ENCODE measurements at regions not wholly inside any gene's neighbourhood (a gene's known extent, or its start where the extent isn't known, plus 50 kb on each side); places are given as distances from the start of the nearest gene placed in this dataset.

DNA sequence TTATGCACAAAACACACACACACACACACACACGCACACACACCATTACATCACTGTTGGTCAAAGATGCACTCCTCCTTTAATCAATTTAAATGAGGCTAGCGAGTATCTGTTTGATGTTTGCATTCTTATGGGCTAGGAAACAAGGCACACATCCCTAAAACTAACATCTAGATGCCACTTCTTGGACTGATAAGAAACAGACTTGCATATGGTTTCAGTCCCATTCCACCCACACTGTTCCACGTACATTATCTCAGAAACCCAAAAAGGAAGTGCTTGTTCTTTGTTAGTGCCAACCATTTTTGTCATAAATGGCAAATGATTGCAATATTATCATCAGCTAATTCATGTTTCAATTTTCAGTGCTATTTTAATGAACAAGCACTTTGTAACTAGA is 69.5 kb downstream of the CCR1 start:
- TF ChIP-seq, protein P1, sequence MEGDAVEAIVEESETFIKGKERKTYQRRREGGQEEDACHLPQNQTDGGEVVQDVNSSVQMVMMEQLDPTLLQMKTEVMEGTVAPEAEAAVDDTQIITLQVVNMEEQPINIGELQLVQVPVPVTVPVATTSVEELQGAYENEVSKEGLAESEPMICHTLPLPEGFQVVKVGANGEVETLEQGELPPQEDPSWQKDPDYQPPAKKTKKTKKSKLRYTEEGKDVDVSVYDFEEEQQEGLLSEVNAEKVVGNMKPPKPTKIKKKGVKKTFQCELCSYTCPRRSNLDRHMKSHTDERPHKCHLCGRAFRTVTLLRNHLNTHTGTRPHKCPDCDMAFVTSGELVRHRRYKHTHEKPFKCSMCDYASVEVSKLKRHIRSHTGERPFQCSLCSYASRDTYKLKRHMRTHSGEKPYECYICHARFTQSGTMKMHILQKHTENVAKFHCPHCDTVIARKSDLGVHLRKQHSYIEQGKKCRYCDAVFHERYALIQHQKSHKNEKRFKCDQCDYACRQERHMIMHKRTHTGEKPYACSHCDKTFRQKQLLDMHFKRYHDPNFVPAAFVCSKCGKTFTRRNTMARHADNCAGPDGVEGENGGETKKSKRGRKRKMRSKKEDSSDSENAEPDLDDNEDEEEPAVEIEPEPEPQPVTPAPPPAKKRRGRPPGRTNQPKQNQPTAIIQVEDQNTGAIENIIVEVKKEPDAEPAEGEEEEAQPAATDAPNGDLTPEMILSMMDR (IDR thresholded peaks at IDR 0.05) = no peak
- no peak for TF ChIP-seq POLR2A (IDR thresholded peaks at IDR 0.05)
